ENCODE measurements at regions not wholly inside any gene's neighbourhood (a gene's known extent, or its start where the extent isn't known, plus 50 kb on each side); places are given as distances from the start of the nearest gene placed in this dataset.

DNA sequence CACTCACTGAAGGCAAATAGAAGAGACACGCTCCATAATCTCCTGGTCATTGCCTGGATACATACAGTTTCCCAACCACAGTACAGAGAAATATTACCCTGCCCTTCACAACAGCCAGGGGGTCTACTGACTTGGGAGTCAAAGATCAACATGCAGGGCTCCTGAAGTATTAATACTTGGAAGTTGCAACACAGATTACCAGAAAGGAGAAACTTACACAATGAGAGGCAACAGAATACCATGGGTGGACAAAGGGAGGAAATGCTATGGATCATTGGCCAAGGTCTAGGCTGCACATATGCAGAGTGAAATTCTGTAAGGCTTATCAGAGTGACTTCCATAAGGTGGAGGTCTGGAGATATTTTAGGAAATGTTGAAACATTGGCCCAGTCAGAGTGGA, 267.9 kb upstream of the FAT3 start:
- no peak for DNase-seq (ENCODE audit: low read depth in 2 of 2)

DNA sequence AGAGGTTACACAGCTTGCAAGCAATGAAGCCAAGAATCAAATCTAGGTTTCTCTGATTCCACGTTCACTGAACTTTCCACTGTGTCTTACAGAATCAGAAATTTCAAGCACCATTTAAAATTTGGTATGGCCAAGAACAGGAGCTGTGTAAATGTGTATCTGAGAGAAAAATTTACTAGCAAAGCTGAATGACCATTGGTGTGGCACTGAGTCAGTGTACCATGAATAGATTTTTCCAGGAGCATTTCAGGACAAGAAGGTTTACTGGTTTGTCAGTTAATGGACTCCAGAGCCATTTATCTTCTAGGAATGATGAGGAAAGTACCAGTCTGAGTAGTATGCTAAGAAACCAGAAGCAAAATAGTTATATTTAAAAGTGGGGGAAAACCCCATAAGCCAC, 269.4 kb upstream of the FAT3 start:
- no peak for DNase-seq (ENCODE audit: low read depth in 2 of 2)

DNA sequence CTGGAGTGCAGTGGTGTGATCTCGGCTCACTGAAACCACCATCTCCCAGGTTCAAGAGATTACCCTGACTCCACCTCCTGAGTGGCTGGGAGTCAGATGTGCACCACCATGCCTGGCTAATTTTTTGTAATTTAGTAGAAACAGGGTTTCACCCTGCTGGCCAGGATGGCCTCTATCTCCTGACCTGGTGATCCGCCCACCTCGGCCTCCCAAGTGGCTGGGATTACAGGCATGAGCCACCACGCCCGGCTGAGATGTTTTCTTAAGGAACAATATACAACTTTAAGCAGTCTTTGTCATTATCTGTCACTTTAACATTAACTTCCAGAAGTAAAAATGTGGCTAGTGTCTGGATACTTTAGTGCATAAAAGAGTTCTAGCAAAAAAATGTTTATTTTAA, 272.6 kb upstream of the FAT3 start:
- DNase-seq (ENCODE audit: low read depth in 2 of 2), result no peak

DNA sequence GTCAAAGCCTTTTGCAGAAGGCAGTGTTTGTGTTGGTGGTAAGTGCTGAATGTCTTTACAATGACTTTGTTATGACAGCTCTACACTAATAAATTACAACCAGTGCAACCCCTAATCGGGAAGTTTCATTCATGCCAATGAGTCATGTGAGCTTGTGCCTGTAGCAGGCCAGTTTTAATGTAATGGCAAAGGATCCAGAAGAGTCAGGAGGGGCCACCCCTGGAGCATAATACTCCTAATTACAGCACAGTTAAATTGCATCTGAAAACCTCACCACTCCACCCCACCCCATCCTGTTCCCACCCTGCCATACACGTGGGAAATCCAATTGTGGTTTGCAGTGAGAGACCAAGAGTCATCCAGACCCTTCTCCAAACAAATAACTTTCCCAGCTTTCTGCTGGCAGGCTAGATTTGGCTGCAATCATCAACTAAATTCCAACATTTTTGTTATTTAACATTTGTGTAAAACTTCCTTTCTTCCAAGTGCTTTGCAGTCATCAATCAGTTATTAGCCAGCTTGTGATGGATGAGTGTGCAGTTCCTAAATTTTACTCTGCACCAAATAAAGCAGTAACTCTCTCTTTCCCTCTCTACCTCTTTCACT, 277.3 kb upstream of the FAT3 start:
- no peak for DNase-seq (ENCODE audit: low read depth in 2 of 2)

DNA sequence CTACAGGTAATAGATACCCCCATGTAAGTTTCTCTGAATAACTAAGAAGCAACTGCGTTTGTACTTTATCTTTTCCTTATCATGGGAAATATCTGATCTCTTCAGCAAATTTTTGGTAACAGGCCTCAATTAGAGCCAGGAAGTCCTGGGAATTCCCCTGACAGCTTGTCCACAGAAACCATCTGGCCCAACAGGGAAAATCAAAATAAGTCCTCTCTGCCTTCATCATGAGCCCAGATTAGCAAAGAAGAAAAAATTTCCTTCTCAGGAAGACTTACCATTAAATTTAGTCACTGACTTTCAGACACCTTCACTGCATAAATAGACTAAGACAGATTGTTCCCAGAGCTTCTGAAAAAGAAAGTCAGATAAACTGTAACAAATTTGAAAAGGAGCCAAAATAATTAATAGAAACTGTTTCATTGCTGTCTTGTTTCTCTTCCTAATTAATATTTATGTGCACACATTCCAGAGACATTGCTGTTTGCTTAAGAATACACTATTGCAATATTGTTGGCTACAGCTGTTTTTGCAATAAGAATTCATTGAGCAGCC, 278.1 kb upstream of the FAT3 start:
- DNase-seq (ENCODE audit: low read depth in 2 of 2), result no peak

DNA sequence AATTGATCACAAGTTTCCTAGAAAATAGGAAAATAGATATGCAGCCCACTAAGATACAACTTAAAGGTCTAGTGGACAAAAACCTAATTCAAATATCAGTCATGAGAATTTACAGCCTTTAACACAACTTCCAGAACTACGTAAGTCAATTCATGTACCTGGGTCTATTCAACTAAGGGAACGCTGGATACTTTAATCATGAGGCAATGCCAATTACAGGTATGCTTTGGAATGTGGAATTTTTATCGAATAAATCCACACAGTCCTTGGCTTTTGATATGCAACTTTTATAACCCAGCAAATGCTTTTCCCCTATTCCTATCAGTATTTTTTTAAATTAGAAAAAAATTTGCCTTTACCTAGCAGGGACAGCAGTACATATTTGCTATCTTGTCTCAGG, 289.5 kb upstream of the FAT3 start:
- no peak for DNase-seq (ENCODE audit: low read depth in 2 of 2)

DNA sequence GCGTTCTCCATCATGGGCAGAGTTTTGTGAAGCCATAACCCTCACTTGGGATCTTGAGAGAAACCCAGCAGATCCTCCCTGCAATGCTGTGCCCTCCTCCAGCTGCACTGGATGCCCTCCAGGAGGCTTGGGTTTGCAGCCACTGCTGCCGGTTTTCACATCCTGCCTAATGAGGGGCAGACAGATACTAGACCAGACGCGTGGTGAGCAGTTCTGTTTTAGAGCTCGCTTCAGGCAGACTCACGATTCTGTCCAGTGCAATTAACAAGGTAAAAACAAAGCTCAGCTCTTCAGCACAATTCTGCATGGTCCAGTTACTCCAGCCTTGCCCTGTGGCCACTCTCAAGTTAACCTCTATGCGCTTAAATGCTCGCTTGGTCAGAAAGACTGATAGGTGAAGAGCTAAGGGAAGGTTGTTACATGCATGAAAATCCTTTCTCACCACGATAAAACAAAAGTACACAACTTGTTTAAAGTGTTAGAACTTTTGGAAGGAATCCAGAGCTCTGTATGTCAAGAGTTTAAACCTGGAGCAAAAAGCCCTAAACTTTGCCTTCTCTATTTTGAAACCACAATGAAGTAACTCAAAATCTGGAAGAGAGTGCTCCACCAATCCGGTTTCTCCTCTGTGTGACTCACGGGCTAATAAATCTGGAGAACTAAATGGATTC, 292.3 kb upstream of the FAT3 start:
- no peak for DNase-seq (ENCODE audit: low read depth in 2 of 2)

DNA sequence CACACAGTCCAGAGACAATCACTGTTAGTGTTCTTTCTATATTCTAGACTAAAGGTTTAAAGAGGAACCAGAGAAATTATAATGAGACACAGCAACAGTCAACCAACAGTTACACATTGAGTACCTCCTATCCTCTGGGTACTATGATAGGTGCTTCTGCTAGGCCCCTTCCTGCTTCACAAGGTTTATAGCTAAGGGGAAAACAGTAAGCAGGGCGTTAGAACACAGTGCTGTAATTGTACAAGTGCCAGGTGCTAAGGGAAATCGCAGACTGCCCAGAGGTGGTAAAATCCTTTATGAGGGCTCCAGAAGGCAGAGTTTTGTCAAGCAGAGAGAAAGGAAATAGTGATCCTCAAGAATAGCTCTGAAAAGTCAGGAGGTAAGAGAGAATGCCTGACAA, 297.2 kb upstream of the FAT3 start:
- no peak for DNase-seq (ENCODE audit: low read depth in 2 of 2)

DNA sequence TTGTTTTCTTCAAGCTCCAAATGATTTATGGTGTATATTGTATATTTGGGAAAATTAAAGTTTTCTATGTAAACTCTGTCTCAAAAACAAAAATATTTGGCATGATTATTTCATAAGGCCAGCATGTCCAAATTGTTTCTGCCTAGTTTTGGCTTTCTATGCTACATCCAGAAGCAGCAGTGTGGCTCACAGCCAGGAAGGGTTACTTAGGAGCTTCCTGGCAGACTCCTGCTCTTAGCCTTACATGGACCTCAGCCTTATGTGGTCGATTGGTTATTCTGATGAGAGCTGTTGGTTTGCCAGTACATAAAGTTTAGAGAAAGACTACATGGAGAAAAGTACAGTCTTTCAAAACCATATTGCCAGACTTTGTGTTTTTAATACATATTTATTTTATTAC, 297.7 kb upstream of the FAT3 start:
- DNase-seq (ENCODE audit: low read depth in 2 of 2), result no peak

DNA sequence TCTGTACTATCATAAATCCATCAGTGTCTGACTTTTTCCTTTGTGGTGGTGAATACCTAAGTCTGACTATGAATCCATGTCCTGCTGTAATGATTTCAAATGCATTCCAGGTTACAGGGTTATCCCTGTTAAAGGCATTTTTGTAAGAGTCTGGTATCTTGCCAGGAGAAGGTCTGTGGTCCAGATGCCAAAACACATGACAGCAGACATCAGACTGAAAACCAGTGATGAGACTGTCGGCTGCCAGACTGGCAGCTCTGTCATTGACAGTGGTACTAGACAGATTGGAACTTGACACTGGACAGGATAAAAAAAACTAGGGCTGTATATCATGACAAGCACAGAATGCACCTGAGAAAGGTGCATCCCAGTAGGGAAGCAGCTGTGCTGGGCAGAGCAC, 301.8 kb upstream of the FAT3 start:
- DNase-seq (ENCODE audit: low read depth in 2 of 2), result no peak

DNA sequence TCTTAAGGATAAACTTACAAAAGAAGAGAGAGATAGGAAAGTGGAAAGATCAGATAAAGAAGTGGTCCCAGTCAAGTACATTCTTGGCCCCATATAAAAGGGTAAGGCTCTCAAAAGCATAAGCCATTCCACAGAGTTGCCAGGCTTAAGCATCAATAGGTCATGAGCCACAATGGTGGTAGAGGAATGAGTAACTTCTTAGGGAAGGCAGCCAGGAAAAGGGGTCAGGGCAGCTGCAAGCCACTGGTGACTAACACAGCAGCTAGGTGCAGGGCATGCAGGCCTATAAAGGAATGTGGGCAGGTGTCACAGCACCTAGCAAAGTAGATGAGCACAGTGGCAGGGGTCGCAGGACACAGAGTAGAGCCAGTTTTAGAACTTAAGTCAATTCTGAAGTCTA, 302.6 kb upstream of the FAT3 start:
- no peak for DNase-seq (ENCODE audit: low read depth in 2 of 2)

DNA sequence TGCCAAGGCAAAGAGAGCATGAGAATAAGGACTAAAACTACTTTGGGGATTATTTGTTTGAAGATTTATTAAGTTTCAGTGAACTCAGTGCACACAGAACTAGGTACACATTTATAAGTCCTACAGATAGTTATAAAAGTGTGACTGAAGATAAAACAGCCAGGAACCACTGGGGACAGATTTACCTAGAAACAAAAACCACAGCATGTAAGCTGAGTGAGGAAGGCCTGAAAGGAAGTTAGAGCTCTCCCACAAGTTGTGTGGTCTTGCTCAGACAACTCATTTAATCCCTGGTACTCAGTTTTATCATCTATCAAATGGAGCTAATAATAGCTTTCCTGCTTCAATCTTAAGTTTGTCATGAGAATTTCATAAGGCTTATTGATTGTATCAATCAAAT, 311.2 kb upstream of the FAT3 start:
- DNase-seq (ENCODE audit: low read depth in 2 of 2), result no peak

DNA sequence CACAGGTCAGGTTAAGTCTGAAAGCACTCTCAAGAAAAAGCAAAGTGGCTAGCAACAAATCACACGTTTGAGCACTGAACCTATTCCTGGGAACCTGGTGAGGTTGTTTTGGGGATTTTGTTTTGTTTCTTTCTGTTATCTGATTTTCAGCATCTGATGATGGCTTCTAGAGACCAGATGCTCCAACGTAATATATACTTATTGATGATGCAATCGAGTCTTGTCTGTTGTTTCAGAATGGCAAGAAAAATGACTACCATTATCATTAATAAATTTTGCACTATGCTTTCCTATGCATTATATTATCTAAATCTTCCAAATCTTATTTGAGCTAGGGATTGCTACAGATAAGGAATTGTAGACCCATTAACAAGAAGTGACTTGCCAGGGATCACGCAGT, 312.3 kb upstream of the FAT3 start:
- no peak for DNase-seq (ENCODE audit: low read depth in 2 of 2)

DNA sequence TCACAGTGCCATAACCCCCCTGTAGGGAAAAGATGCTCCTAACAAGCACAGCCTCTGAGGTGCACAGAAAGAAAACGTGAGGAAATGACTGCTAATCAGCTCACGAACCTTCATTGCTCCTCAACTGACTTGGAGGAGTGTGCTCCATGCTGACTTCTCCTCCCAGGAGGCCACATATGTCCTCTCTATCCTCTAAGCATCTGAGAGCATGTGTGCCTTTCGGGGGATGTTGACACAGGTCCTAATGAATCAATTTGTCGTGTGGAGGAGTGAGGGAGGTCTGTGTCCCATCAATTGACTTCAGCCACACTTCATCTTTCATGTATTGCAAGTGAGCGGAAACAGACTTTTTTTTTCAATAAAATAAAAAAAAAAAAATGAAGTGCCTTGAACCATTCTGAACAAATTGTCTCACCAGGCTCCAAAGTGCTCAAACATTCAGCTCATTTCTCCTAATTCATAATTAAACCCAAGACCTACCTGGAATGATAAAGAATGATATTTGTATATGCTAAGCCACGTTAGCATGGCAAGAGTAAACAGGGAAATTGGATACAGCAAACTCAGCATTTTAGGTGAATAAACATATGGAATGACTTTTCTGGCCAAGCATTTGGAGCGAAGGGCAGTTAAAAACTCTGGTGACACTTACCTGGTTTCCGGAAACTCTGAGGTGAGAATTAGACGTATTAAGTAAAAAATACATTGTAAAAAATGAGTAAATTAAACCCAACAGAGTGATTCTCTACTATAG, 317.6 kb upstream of the FAT3 start:
- no peak for DNase-seq (ENCODE audit: low read depth in 2 of 2)

DNA sequence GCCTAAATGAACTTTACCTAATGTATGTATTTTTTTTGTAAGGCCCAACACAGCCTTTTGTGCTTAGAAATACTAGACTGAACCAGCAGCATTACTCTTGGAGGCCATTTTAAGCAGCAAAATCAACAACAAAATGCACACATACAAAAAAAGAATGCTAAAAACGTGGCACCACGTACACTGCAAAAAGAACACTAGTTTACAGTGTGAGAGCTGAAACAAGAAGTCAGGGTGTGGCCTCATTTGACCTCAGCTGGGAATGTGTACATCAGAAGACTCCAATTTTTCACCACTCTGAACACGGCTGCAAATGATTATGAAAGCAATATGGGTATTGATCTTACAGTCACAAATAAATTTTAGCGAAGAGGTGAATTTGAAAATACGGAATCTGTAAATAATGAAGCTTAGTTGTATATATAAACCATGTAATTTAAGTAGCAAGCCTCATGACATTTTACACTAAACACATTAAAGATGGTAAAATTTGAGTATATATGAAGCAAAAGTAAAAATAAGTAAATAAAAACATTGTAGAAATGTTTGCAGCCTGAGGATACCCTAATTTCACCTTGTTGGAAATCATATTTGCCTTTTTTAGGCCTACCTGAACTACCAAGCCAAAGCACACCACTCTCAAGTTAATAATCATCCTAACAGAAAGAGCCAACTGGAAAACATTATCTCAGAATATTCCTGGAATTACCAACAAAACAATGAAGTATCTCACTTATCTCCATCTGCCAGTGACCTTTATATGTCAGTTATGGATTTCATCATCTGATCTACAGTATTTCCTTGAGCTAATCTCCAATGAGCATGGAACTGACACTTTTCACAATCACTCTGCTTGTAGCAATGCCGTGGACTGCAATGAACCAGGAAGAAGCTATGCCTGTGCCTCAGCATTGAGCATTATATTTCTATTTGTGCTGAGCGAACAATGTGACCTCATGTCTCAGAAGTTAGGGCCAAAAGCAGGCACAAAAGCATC, 319.5 kb upstream of the FAT3 start:
- DNase-seq (ENCODE audit: low read depth in 2 of 2), result no peak

DNA sequence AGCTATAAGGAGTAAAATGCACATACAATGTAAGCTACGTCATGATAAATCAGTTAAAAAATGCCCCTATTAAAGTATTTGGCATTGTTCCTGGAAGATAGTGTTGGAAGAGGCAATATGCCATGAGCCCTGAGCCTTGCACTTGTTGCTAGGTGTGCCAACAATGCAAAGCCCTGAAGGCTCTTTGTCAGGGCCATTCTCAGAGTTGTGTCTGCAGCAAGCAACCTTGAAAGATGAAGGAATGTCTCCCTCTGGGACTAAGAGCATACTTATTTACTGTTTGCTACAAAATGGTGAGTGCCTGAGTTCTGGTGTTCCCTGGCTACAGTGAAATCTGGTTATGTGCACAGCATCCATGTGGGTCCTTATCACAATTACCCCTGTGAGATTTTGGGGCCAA, 322.3 kb upstream of the FAT3 start:
- DNase-seq (ENCODE audit: low read depth in 2 of 2), result no peak

DNA sequence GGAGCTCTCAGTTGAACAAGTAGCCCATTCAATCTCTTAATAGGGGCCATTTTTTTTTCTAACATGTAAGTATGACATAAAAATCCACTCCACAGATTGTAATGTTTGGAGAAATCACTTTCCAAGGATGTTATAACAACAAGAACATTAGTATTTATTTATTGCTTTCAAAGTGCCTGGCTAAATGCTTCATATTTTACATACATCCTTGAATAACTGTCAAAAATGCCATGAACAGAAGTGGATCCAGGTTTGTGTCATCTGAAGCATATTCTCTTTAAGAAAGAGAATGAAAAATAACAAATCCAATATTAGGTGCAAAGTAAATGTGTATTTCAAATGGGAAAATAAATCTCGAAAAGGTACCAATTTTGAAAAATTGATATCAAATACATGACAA, 344.0 kb upstream of the FAT3 start:
- DNase-seq (ENCODE audit: low read depth in 2 of 2), result no peak

DNA sequence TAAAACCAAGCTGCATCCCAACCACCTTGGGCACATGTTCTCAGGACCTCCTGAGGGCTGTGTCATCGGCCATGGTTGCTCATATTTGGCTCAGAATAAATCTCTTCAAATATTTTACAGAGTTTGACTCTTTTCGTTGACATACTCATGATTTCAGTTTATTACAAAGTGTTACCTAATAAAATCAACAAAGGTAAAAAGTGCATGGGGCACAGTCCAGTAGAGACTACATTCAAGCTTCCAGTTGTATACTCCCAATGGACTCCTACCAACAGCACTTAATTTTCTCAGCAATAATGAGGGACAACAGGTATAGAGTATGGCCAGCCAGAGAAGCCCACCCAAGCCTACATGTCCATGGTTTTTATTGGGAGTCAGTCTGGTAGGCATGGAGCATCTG, 347.9 kb upstream of the FAT3 start:
- DNase-seq (ENCODE audit: low read depth in 2 of 2), result no peak

DNA sequence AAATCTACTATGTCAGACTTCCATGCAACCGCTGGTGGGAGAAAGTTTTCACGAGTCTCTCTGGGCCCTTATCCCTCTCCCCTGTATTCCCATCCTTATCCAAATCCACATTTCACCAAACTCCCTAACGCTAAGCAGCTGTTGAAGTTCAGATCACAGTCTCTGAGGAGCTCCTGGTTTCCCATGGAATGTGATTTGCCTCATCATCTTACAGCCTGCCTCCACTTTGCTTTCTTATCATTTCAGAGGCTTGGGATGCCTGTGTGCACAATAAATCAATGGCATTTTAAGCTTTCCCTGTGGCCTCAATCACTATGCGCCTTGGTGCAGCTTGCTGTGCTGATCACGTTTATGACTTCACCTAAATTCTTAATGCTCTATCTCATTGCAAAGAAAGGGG, 352.4 kb upstream of the FAT3 start:
- DNase-seq (ENCODE audit: low read depth in 2 of 2), result no peak

DNA sequence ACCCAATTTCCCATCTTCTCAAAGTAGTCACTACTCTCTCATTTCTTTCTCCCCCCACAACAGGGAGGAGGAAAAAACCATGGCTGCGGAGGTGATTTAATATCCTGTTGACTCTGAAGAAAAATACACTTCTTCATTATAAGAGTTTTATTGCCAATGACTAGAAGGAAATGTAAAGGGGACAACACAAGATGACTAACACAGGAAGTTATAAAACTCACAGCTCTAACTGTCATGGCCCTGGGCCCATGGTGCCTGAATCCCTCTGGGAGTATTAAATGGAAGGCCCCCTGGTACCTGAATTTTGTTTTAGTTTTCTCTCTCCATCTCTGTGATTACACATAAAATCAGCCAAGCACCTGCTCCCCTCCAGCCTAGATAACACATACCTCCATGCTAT, 352.8 kb upstream of the FAT3 start:
- no peak for DNase-seq (ENCODE audit: low read depth in 2 of 2)

DNA sequence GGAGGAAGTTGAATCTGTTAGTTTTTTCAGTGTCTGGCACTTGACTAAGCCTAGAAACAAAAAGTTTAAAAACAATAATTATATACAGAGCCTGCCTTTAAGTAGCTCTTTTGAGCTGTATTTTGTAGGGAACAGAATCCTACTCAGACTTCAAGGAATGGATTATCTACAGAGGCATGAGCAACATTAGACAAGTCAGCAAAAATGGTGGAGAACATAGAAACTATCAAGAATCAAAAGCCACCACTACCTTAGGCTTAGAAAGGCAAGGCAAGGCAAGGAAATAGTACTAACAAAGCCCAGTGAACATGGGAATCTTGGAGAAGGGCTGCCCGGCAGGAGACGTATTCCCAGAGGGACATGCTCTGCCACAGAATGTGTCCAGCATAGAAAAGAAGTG, 353.6 kb upstream of the FAT3 start:
- no peak for DNase-seq (ENCODE audit: low read depth in 2 of 2)

DNA sequence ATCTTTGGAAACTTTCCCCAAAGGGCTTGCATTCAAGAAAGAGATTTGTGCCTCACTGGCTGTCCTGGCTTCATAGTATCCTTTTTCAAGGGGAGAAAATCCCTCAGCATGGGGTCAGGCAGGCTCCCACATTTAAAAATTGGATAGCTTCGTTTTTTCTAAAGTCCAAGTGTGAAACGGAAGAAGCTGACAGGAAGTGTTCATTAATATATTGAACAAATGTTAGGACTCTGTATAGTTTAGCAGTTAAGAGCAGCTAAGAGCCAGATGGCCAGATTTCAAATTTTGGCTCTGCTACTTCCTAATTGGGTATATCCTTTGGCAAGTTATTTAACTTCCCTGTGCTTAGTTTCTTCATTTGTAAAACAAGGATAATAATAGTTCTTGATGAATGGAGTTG, 354.9 kb upstream of the FAT3 start:
- no peak for DNase-seq (ENCODE audit: low read depth in 2 of 2)

All from stimulated activated CD4-positive, alpha-beta T cell treated with anti-CD3 and anti-CD28 coated beads, Interleukin-1b, Interleukin-23, amount 100 ng/mL, for 4 hours (primary cell).